CD4-positive, alpha-beta T cell (primary cell): ENCODE measurements at regions not wholly inside any gene's neighbourhood (a gene's known extent, or its start where the extent isn't known, plus 50 kb on each side); places are given as distances from the start of the nearest gene placed in this dataset.

ENCODE experiments used
- ATAC-seq: fragments of 200-7000 bp; cut with Tn5 transposase; one replicate; pipeline ENCODE4 v1.10.0; 2022; ENCODE audit warnings: mild to moderate bottlenecking; ENCODE audit not compliant: poor library complexity
- CTCF ChIA-PET: fragments of 350-600 bp; sonication (Branson Sonifier 250); formaldehyde crosslinking; loops from one replicate; lab custom pipeline; 2021; ENCODE audit warnings: antibody characterized with exemption, inconsistent platforms; lab: Charles Lee
- POLR2A ChIA-PET: fragments of 350-600 bp; sonication (Branson Sonifier 250); formaldehyde crosslinking; loops from one replicate; lab custom pipeline; 2021; ENCODE audit warnings: antibody characterized with exemption, inconsistent platforms; lab: Charles Lee
- DNase-seq, 14 experiments: peaks; one replicate each; pipeline ENCODE4 v3.0.0-alpha.2; 2013 to 2020; ENCODE audit warnings: mixed read lengths in 2 of 14
- H3K27ac ChIP-seq, 2 donors: one replicate each; pipeline versions ENCODE4 v1.5.1 to v1.7.0; 2013; ENCODE audit warnings: low read length in 2 of 2, low read depth in 1 of 2, mild to moderate bottlenecking in 1 of 2
- H3K27me3 ChIP-seq, 2 experiments: 1 replicate in 1 of 2; 2 replicates in 1 of 2; pipeline versions ENCODE4 v1.6.1 to v1.7.0; 2013; ENCODE audit warnings: low read length in 2 of 2, control low read depth in 1 of 2, mild to moderate bottlenecking in 1 of 2, moderate library complexity in 1 of 2; ENCODE audit not compliant: insufficient read depth in 2 of 2, control insufficient read depth in 1 of 2
- H3K36me3 ChIP-seq: one replicate; pipeline ENCODE4 v1.6.1; 2013; ENCODE audit warnings: low read length, control low read depth; ENCODE audit not compliant: insufficient read depth
- H3K4me1 ChIP-seq: one replicate; pipeline ENCODE4 v1.6.1; 2013; ENCODE audit warnings: low read length, control low read depth; ENCODE audit not compliant: insufficient read depth
- H3K4me3 ChIP-seq: one replicate; pipeline ENCODE4 v1.5.1; 2013; ENCODE audit warnings: mild to moderate bottlenecking, low read length, moderate library complexity
- H3K9me3 ChIP-seq, 2 experiments: 1 replicate in 1 of 2; 2 replicates in 1 of 2; pipeline versions ENCODE4 v1.6.1 to v1.7.0; 2013; ENCODE audit warnings: low read length in 2 of 2, mild to moderate bottlenecking in 2 of 2, control low read depth in 1 of 2, moderate library complexity in 1 of 2; ENCODE audit not compliant: control insufficient read depth in 1 of 2, insufficient read depth in 1 of 2
- H3K27ac Mint-ChIP-seq: one replicate; pipeline ENCODE4 v1.8.0; 2020; ENCODE audit warnings: mixed read lengths
- H3K27me3 Mint-ChIP-seq: one replicate; pipeline ENCODE4 v1.8.0; 2021; ENCODE audit warnings: mixed read lengths
- H3K36me3 Mint-ChIP-seq: one replicate; pipeline ENCODE4 v1.8.0; 2021; ENCODE audit warnings: low read depth, mixed read lengths
- H3K4me1 Mint-ChIP-seq: one replicate; pipeline ENCODE4 v1.8.0; 2021; ENCODE audit warnings: low read depth, mixed read lengths
- H3K4me3 Mint-ChIP-seq: one replicate; pipeline ENCODE4 v1.8.0; 2020; ENCODE audit warnings: mild to moderate bottlenecking, mixed read lengths
- H3K9me3 Mint-ChIP-seq: one replicate; pipeline ENCODE4 v1.8.0; 2020; ENCODE audit warnings: mixed read lengths
- intact Hi-C, 2 experiments: fragments of 100-400 bp; cut with DNase I in 1 of 2; cut with micrococcal nuclease in 1 of 2; formaldehyde crosslinking; loops; one replicate each; pipeline versions ENCODE4 v1.15.1 to v1.9.0; 2023 to 2025; cut with DNase I, micrococcal nuclease
- TF ChIP-seq, protein P1 (sequence below): fragments of 200-600 bp; IDR thresholded peaks from one replicate; pipeline ENCODE4 v1.8.0; 2022; ENCODE audit warnings: antibody characterized with exemption, mild to moderate bottlenecking

DNA sequence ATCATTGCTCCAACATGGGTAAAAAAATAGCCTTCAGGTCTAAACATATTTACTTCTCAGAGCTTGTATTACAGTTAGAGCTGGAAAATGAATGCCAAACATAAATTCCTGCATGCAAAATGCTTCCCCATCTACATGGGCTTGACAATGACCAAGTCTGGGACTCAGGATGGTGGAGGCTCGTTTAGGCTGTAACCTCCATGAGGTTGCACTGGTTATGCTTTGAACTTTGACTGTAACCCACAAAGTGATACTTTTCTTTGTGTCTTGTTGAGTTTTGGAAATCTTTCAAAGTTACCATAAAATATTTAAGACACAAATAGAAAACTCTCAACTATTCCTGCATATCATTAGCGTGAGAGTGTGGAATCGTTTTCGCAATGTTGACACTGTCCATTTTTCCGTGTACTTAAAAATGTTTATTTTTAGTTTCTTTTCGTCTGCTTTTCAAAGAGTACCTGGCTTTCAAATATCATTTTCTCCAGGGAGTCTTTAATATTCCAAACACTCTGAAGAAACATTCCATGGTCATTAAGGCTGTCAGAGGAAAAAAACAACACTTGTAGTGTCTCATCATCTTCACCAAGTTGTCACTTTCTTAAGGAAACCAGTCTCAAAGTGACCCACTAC, 487.8 kb downstream of the ENC1 start:
- Histone ChIP-seq H3K27me3 (no peaks in the 10 kb centered on the region), H3K4me3 (no peak overlapping the region), H3K9me3 (no peaks in the 10 kb centered on the region), H3K36me3 (no peaks in the 10 kb centered on the region), H3K4me1 (no peaks in the 10 kb centered on the region), H3K27ac (no peak overlapping the region)
- no peaks in the 10 kb centered on the region for H3K4me1 Mint-ChIP-seq
- TF ChIP-seq, protein P1, sequence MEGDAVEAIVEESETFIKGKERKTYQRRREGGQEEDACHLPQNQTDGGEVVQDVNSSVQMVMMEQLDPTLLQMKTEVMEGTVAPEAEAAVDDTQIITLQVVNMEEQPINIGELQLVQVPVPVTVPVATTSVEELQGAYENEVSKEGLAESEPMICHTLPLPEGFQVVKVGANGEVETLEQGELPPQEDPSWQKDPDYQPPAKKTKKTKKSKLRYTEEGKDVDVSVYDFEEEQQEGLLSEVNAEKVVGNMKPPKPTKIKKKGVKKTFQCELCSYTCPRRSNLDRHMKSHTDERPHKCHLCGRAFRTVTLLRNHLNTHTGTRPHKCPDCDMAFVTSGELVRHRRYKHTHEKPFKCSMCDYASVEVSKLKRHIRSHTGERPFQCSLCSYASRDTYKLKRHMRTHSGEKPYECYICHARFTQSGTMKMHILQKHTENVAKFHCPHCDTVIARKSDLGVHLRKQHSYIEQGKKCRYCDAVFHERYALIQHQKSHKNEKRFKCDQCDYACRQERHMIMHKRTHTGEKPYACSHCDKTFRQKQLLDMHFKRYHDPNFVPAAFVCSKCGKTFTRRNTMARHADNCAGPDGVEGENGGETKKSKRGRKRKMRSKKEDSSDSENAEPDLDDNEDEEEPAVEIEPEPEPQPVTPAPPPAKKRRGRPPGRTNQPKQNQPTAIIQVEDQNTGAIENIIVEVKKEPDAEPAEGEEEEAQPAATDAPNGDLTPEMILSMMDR, result no peak
- no peak overlapping the region for H3K4me3 Mint-ChIP-seq
- ChIA-PET CTCF (no interaction called here), POLR2A (no interaction called here)
- DNase-seq (no peak), ATAC-seq (no peak)
- H3K9me3 Mint-ChIP-seq, result no peaks in the 10 kb centered on the region
- intact Hi-C loops, result no loop called here
- peaks cover 4% of the 10 kb centered on the region for H3K27me3 Mint-ChIP-seq
- no peak overlapping the region for H3K27ac Mint-ChIP-seq
- no peaks in the 10 kb centered on the region for H3K36me3 Mint-ChIP-seq

DNA sequence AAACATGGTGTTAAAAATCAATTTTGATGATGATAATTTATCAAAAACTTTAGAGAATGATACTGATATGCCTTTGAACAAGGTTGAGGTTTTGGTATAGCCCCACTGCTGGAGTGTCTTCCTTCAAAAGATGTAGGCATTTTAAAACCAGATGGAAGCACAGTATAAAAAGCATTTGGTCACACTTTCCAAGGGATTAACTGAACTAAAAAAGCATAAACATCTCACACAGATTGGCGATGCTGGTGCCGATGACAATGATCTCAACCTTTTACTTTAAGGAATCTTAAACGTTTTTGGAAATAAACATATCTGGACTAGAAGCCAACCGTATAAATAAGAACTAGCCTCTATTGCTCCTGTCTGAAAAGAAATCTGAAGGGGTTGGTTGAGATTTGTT, 488.4 kb downstream of the ENC1 start:
- H3K36me3 Mint-ChIP-seq, result no peaks in the 10 kb centered on the region
- H3K4me3 ChIP-seq, result no peak overlapping the region
- no peaks in the 10 kb centered on the region for H3K9me3 ChIP-seq
- ChIA-PET CTCF (no interaction called here), POLR2A (no interaction called here)
- no peak overlapping the region for H3K27ac Mint-ChIP-seq
- H3K9me3 Mint-ChIP-seq, result no peaks in the 10 kb centered on the region
- H3K4me3 Mint-ChIP-seq, result no peak overlapping the region
- H3K4me1 ChIP-seq, result no peaks in the 10 kb centered on the region
- H3K27ac ChIP-seq, result no peak overlapping the region
- DNase-seq (no peak), ATAC-seq (no peak)
- H3K36me3 ChIP-seq, result no peaks in the 10 kb centered on the region
- TF ChIP-seq, protein P1, result no peak
- H3K27me3 Mint-ChIP-seq, result peaks cover 4% of the 10 kb centered on the region
- no peaks in the 10 kb centered on the region for H3K4me1 Mint-ChIP-seq
- intact Hi-C loops, result no loop called here
- H3K27me3 ChIP-seq, result no peaks in the 10 kb centered on the region

DNA sequence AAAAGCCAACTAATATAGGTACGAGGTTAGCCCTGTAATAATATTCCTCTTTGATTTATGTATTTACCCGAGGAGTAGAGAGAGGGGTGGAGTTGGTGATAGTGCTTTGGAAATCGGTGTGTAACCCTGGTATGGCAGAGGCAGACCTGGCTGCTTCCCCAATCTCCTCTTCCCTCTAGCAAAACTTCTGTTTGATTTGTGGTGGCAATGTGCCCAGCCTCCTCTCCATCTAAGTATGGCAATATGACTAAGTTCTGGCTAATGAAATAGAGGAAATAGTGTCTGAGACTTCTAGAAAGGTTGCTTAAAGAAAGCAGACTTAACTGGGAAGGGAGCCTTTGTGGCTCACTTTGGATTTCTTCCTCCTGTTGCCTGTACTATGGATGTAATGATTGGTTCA, 491.1 kb downstream of the ENC1 start:
- ATAC-seq, result no peak
- Mint-ChIP-seq H3K4me3 (no peak overlapping the region), H3K27me3 (peaks cover 5% of the 10 kb centered on the region), H3K36me3 (no peaks in the 10 kb centered on the region), H3K9me3 (no peaks in the 10 kb centered on the region), H3K27ac (no peak overlapping the region), H3K4me1 (no peaks in the 10 kb centered on the region)
- Histone ChIP-seq H3K9me3 (no peaks in the 10 kb centered on the region), H3K4me1 (no peaks in the 10 kb centered on the region), H3K4me3 (no peak overlapping the region), H3K36me3 (no peaks in the 10 kb centered on the region), H3K27me3 (no peaks in the 10 kb centered on the region), H3K27ac (no peak overlapping the region)
- TF ChIP-seq, protein P1, result no peak
- intact Hi-C loops, result no loop called here
- POLR2A ChIA-PET, result no interaction called here
- CTCF ChIA-PET, result no interaction called here
- DNase-seq, result peak in 1 of 14 experiments; percentile 26
